ENCODE measurements at regions not wholly inside any gene's neighbourhood (a gene's known extent, or its start where the extent isn't known, plus 50 kb on each side); places are given as distances from the start of the nearest gene placed in this dataset.
A peak's percentile ranks its signal among the peaks of the same experiment; 100 is the strongest.

- DNase-seq (ENCODE audit: low read depth) = no peak
These were observed 222.9 kb upstream of the ARHGAP20 start for GRCh38 chr11:110935018-110935640.

- DNase-seq (ENCODE audit: low read depth) = no peak
These were observed 216.9 kb upstream of the ARHGAP20 start for GRCh38 chr11:110929129-110929528.

- no peak for DNase-seq (ENCODE audit: low read depth)
These were observed 216.2 kb upstream of the ARHGAP20 start for GRCh38 chr11:110928391-110928790.

- peak; percentile 44 for DNase-seq (ENCODE audit: low read depth)
These were observed 209.7 kb upstream of the ARHGAP20 start for GRCh38 chr11:110921742-110922521.

- no peak for DNase-seq (ENCODE audit: low read depth)
These were observed 207.1 kb upstream of the ARHGAP20 start for GRCh38 chr11:110919241-110919922.

GRCh38 chr11:110918351-110918750 is 206.1 kb upstream of the ARHGAP20 start:
- DNase-seq (ENCODE audit: low read depth) = no peak

- no peak for DNase-seq (ENCODE audit: low read depth)
These were observed 200.2 kb upstream of the ARHGAP20 start for GRCh38 chr11:110912437-110912836.

- DNase-seq (ENCODE audit: low read depth) = no peak
These were observed 198.1 kb upstream of the ARHGAP20 start for GRCh38 chr11:110910384-110910783.

GRCh38 chr11:110909336-110909735 is 197.1 kb upstream of the ARHGAP20 start:
- DNase-seq (ENCODE audit: low read depth) = no peak

GRCh38 chr11:110908401-110909105 is 196.3 kb upstream of the ARHGAP20 start:
- DNase-seq (ENCODE audit: low read depth) = peak; percentile 95

- DNase-seq (ENCODE audit: low read depth) = peak; percentile 59
These were observed 195.4 kb upstream of the ARHGAP20 start for GRCh38 chr11:110907629-110908028.

- peak; percentile 81 for DNase-seq (ENCODE audit: low read depth)
These were observed 191.6 kb upstream of the ARHGAP20 start for GRCh38 chr11:110903830-110904229.

GRCh38 chr11:110903378-110903777 is 191.1 kb upstream of the ARHGAP20 start:
- no peak for DNase-seq (ENCODE audit: low read depth)

- DNase-seq (ENCODE audit: low read depth) = peak; percentile 77
These were observed 189.2 kb upstream of the ARHGAP20 start for GRCh38 chr11:110901441-110901840.

- no peak for DNase-seq (ENCODE audit: low read depth)
These were observed 188.2 kb upstream of the ARHGAP20 start for GRCh38 chr11:110900426-110900825.

GRCh38 chr11:110897035-110897434 is 184.8 kb upstream of the ARHGAP20 start:
- peak; percentile 46 for DNase-seq (ENCODE audit: low read depth)

GRCh38 chr11:110896358-110896757 is 184.1 kb upstream of the ARHGAP20 start:
- peak; percentile 85 for DNase-seq (ENCODE audit: low read depth)

- peak; percentile 84 for DNase-seq (ENCODE audit: low read depth)
These were observed 182.0 kb upstream of the ARHGAP20 start for GRCh38 chr11:110894224-110894623.

- DNase-seq (ENCODE audit: low read depth) = no peak
These were observed 180.6 kb upstream of the ARHGAP20 start for GRCh38 chr11:110892741-110893285.

- DNase-seq (ENCODE audit: low read depth) = peak; percentile 42
These were observed 179.2 kb upstream of the ARHGAP20 start for GRCh38 chr11:110891411-110891810.

GRCh38 chr11:110890995-110891394 is 178.8 kb upstream of the ARHGAP20 start:
- DNase-seq (ENCODE audit: low read depth) = no peak

All from myocyte (in vitro differentiated cells).